HL-60 (cell line): ENCODE measurements at regions not wholly inside any gene's neighbourhood (a gene's known extent, or its start where the extent isn't known, plus 50 kb on each side); places are given as distances from the start of the nearest gene placed in this dataset.

Experiments
- POLR2AphosphoS5 ChIP-seq: IDR thresholded peaks from 2 replicates; pipeline ENCODE4 v1.6.1; 2012; ENCODE audit warnings: low read depth
- REST ChIP-seq: IDR thresholded peaks from 2 replicates; pipeline ENCODE4 v1.6.1; 2012; ENCODE audit warnings: low read depth; ENCODE audit not compliant: insufficient replicate concordance
- TF ChIP-seq, protein P1 (sequence below): IDR thresholded peaks from one replicate; pipeline ENCODE4 v1.5.1; 2011; ENCODE audit warnings: low read length, control low read depth, inconsistent platforms; ENCODE audit not compliant: insufficient read depth

- TF ChIP-seq, protein P1, sequence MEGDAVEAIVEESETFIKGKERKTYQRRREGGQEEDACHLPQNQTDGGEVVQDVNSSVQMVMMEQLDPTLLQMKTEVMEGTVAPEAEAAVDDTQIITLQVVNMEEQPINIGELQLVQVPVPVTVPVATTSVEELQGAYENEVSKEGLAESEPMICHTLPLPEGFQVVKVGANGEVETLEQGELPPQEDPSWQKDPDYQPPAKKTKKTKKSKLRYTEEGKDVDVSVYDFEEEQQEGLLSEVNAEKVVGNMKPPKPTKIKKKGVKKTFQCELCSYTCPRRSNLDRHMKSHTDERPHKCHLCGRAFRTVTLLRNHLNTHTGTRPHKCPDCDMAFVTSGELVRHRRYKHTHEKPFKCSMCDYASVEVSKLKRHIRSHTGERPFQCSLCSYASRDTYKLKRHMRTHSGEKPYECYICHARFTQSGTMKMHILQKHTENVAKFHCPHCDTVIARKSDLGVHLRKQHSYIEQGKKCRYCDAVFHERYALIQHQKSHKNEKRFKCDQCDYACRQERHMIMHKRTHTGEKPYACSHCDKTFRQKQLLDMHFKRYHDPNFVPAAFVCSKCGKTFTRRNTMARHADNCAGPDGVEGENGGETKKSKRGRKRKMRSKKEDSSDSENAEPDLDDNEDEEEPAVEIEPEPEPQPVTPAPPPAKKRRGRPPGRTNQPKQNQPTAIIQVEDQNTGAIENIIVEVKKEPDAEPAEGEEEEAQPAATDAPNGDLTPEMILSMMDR, result no peak
- TF ChIP-seq POLR2AphosphoS5 (no peak), REST (no peak)
These were observed 199.4 kb upstream of the IPO5 start for GRCh38 chr13:97753942-97754670.
